Left cardiac atrium (tissue), 4 donors: ENCODE measurements at regions not wholly inside any gene's neighbourhood (a gene's known extent, or its start where the extent isn't known, plus 50 kb on each side); places are given as distances from the start of the nearest gene placed in this dataset.
"Not testable (repeated sequence)": the region's sequence is repeated elsewhere in the genome, so short reads cannot be mapped to it uniquely, and the experiment has no call there.

Source experiments
- ATAC-seq, 2 donors: fragments of 200-7000 bp; cut with Tn5 transposase; one replicate each; pipeline ENCODE4 v1.9.1; 2020; ENCODE audit warnings: mild to moderate bottlenecking in 2 of 2, moderate library complexity in 2 of 2
- DNase-seq: peaks from one replicate; pipeline ENCODE4 v3.0.0-alpha.2; 2020
- intact Hi-C, 2 donors: fragments of 100-400 bp; cut with DNase I; formaldehyde crosslinking; loops; one replicate each; pipeline versions ENCODE4 v1.14.1 to v1.15.1; 2022 to 2023
- donor health status: DM: no; HTN: yes; CAD: no.
- donor health status: DM: no; HTN: yes; CAD: no; lungs with severe emphysema.
- donor health status: DM: yes; HTN: yes; CAD: no.
- donor health status: Dilated cardiomyopathy.

GRCh38 chr12:60704171-60704914 is 1108.5 kb downstream of the SLC16A7 start:
- DNase-seq (no peak), ATAC-seq (no peak)
- intact Hi-C loops = no loop called here

DNA sequence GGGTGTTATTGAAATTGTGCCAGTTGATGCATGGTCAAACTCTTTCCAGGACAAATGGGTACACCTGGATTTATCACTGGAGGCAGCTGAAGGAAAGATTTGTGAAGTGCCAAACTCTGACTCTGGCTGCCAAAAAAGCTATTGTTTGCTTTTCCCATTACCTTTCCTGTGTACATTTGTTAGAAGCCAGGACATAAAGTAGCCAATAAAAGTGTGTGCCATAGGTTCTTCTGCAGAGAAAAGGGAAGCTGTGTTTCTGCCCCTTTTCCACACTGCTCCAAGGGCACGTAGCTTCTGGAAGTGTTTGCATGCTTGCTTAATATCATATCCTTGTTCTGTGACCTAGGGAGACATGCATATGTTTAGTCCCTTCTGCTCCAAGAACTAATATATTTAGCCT is 1114.4 kb downstream of the SLC16A7 start:
- intact Hi-C loops = no loop called here
- ATAC-seq (no peak), DNase-seq (no peak)

DNA sequence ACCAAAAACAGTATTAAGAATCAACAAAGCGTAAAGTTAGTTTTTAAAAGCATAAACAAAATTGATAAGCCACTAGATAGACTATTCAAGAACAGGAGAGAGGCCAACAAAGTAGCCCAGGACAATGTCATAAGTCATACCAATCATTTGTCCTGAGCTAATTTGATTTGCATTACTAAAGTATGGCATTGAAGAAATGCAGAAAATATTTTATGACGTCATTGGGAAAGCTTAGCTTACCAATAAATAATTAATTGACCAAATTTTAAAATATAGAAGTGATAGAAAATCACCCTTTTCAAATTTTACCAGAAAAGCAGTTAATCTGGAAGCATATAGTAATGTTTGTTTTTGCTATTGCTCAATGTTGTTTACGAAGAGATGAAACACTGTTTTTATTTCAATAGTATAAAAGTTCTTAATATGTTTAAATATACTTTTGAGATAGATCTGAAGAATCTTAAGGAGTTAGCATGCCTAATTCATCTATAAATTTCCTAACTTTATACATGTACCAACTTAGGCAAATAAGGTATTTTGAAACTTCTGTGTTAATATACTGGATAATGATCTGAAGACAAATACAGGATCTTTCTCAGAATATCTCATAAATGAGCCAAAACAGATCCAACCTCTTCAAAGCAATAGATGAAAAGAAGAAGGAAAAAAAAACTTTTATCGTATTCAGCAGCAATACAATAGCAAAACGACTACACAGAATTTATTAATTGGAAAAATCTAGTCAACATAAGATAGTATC is 1118.5 kb downstream of the SLC16A7 start:
- ATAC-seq = no peak
- DNase-seq = no peak
- intact Hi-C loops = no loop called here

GRCh38 chr12:60724475-60724874 is 1128.6 kb downstream of the SLC16A7 start:
- no peak for ATAC-seq
- intact Hi-C loops = no loop called here
- no peak for DNase-seq

DNA sequence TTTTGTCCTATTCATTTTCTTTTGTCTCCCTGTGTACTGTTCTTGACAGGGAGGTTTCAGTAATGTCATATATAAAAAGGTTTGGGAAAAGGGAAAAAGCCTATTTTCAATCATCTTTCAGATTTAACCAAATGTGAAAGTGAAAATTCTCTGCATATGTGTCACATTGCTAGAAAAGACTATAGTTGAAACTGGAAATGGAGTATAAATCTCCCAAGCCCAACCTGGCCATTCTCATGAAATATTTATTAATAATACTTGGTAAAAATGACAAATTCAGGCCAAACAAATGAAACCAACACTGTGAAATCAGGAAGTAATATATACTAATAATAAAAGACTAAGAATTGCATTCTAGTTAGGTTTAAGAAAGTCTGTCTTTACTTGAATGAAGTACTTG is 1129.2 kb downstream of the SLC16A7 start:
- ATAC-seq (no peak), DNase-seq (no peak)
- intact Hi-C loops = no loop called here

GRCh38 chr12:60752589-60752988 is 1156.8 kb downstream of the SLC16A7 start:
- ATAC-seq (no peak), DNase-seq (no peak)
- intact Hi-C loops = no loop called here

GRCh38 chr12:60758224-60758623 is 1162.4 kb downstream of the SLC16A7 start:
- DNase-seq (no peak), ATAC-seq (no peak)
- intact Hi-C loops = no loop called here

GRCh38 chr12:60760965-60761364 is 1165.1 kb downstream of the SLC16A7 start:
- ATAC-seq = no peak
- no peak for DNase-seq
- intact Hi-C loops = no loop called here

DNA sequence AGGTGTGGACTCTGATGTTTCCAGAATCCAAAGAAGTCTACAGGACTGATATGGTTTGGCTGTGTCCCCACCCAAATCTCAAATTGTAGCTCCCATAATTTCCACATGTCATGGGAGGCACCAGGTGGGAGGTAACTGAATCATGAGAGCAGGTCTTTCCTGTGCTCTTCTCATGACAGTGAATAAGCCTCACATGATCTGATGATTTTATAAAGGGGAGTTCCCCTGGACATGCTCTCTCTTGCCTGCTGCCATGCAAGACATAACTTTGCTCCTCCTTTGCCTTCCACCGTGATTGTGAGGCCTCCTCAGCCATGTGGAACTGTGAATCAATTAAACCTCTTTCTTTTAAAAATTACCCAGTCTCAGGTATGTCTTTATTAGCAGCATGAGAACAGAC is 1205.3 kb downstream of the SLC16A7 start:
- intact Hi-C loops, ATAC-seq, DNase-seq: not testable (repeated sequence)

- DNase-seq = no peak
- no peak for ATAC-seq
- intact Hi-C loops = no loop called here
Measured at GRCh38 chr12:60803147-60803546, 1207.3 kb downstream of the SLC16A7 start.

DNA sequence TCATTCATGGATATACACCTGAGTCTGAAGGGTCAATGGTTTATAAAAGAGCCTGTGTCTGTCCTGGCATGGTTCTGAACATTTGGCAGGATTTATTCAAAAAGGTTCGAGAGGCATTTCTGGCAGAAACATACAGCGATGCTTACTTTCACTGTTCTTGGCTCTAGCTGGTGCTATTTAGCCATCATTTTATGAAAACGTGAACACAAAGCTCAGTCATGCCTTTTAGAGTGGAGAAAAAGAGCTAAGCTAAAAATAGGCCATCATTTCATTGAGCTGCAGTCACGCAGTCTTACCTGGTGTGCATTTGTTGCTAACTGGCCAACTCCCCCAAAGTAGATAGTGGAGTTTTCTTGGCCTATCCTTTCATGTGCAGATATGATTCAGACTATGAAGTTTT is 1209.5 kb downstream of the SLC16A7 start:
- ATAC-seq = peak in 1 of 2 donors; percentile 47

GRCh38 chr12:60819794-60820193 is 1224.0 kb downstream of the SLC16A7 start:
- ATAC-seq (no peak), DNase-seq (no peak)
- intact Hi-C loops = no loop called here

More for the DNA sequence above, 1209.5 kb downstream of the SLC16A7 start:
- intact Hi-C loops = no loop called here
- no peak for DNase-seq

DNA sequence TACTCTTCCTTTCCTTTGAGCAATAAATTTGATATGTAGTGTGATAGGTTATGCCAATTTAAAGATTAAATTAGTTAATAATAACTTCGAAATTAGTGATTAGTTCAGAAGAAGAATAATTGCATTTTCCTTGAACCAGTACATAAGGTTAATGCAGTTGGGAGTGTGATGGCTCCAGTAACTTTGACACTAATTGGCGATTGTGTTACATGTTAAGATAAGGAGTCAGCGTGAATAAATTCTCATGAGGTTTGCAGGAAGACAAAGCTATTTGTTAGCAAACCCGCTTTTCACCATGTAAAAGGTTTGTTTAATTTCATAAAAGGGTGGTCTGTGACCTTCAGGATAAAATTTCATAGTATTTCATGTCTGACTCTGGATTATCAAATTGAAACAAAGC is 1226.8 kb downstream of the SLC16A7 start:
- intact Hi-C loops = no loop called here
- DNase-seq (no peak), ATAC-seq (no peak)

DNA sequence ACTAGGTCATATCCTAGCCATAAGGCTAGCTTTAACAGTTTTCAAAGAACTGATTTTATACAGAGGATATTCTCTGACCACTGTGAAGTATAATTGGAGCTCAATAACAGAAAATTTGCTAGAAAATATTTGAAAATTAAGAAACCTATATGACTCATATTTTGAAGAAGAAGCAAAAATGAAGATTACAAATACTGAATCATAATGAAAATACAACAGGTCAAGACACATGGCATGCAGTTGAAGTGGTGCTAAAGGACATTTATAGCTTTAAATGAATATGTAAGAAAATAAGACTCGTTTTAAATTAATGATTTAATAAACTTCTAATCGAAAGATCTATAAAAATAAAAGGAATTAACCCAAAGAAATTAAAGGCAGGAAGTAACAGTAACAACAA is 1234.6 kb downstream of the SLC16A7 start:
- intact Hi-C loops = no loop called here
- no peak for DNase-seq
- ATAC-seq = no peak

- intact Hi-C loops = no loop called here
Measured at GRCh38 chr12:60832290-60832689, 1236.5 kb downstream of the SLC16A7 start.

DNA sequence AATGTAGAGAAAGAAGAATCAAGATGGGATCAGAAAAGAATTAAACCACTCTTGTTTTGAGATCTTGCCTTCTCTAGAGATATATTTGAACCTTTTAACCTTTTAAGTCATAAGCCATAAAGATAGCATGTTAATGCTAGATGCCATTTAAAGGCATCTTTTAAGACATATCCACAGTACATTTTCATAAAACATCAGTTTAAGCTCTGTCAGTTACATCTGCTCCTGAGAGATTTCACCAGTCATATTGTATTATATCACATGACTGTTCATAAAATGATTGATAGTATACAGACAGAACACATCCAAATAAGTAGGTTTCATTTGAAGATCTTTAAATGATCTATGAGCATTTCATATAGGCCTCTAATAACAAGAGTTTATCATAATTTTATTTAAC is 1238.5 kb downstream of the SLC16A7 start:
- intact Hi-C loops = no loop called here
- no peak for DNase-seq

More at GRCh38 chr12:60832290-60832689, 1236.5 kb downstream of the SLC16A7 start:
- no peak for ATAC-seq
- no peak for DNase-seq

GRCh38 chr12:60834806-60835205 is 1239.0 kb downstream of the SLC16A7 start:
- ATAC-seq = no peak
- intact Hi-C loops = no loop called here
- no peak for DNase-seq

More for the DNA sequence above, 1238.5 kb downstream of the SLC16A7 start:
- no peak for ATAC-seq

- no peak for ATAC-seq
- no peak for DNase-seq
- intact Hi-C loops = no loop called here
Measured at GRCh38 chr12:60836651-60837050, 1240.8 kb downstream of the SLC16A7 start.

- ATAC-seq = no peak
- DNase-seq = no peak
- intact Hi-C loops = no loop called here
Measured at GRCh38 chr12:60842181-60842580, 1246.4 kb downstream of the SLC16A7 start.

GRCh38 chr12:60844101-60844500 is 1248.3 kb downstream of the SLC16A7 start:
- no peak for ATAC-seq
- no peak for DNase-seq
- intact Hi-C loops = no loop called here

DNA sequence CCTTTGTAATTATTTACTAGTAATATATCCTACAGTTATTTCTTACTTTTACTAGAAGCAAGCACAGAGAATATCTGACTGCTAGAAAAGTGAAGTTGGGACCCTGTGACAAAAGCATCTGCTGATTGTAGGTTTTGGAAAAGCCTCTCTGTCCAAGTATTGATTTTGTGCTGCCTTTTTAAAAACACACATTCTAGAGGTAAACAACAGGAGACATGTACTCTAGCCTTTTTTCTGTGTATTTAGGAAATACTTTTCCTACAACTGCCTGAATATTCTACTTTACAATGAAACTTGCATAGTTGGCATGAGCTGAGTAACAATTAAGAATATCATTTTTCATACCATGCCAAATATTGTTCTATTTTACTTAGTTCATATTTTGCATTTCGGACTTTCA is 1249.0 kb downstream of the SLC16A7 start:
- DNase-seq (no peak), ATAC-seq (no peak)
- intact Hi-C loops = no loop called here
